NB4 (cell line): ENCODE measurements at regions not wholly inside any gene's neighbourhood (a gene's known extent, or its start where the extent isn't known, plus 50 kb on each side); places are given as distances from the start of the nearest gene placed in this dataset.

Source experiments
- DNase-seq: peaks from one replicate; pipeline ENCODE4 v3.0.0; 2010; ENCODE audit warnings: low read depth
- H3K4me3 ChIP-seq: one replicate; pipeline ENCODE4 v1.5.1; 2011; ENCODE audit warnings: mild to moderate bottlenecking, low read depth, low read length, moderate library complexity
- CTCF ChIP-seq: IDR thresholded peaks from one replicate; pipeline ENCODE4 v1.5.1; 2012; ENCODE audit warnings: low read depth, low read length
- MYC ChIP-seq: IDR thresholded peaks from 2 replicates; pipeline ENCODE4 v1.6.1; 2011; ENCODE audit warnings: low read depth, low read length
- POLR2A ChIP-seq: IDR thresholded peaks from 2 replicates; pipeline ENCODE4 v1.6.1; 2011; ENCODE audit warnings: mild to moderate bottlenecking; ENCODE audit not compliant: insufficient read length; ENCODE audit errors: extremely low read depth
- TF ChIP-seq, protein P1 (sequence below): IDR thresholded peaks from 2 replicates; pipeline ENCODE4 v1.6.1; 2011; ENCODE audit warnings: low read depth, low read length

GRCh38 chr2:161546635-161547034 lies 77.6 kb upstream of the SLC4A10 start:
- H3K4me3 ChIP-seq = no peak overlapping the region
- DNase-seq = no peak
- TF ChIP-seq CTCF = no peak
- TF ChIP-seq, protein P1, sequence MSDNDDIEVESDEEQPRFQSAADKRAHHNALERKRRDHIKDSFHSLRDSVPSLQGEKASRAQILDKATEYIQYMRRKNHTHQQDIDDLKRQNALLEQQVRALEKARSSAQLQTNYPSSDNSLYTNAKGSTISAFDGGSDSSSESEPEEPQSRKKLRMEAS = no peak
- TF ChIP-seq POLR2A = no peak
- no peak for TF ChIP-seq MYC

DNA sequence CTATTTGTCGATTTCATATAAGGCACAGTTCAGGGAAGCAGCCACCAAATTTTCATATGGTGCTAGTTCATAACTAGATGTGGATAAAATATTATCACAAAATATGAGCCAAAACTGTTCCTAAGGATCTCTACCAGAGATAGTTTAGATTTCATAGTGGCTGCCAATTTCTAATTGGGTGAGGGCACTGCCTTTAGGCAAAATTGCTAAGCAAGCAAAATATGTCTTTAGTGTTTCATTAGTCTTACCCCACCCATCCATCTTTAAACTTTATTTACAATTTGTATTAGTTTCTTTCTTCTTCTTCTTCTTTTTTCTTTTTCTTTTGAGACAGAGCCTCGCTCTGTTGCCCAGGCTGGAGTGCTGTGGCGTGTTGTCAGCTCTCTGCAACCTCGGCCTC lies 77.1 kb upstream of the SLC4A10 start:
- no peak for DNase-seq
- TF ChIP-seq CTCF (no peak), MYC (no peak), POLR2A (no peak)
- TF ChIP-seq, protein P1 = no peak

GRCh38 chr2:161552015-161552414 lies 72.2 kb upstream of the SLC4A10 start:
- no peak for DNase-seq

More for the DNA sequence above, 77.1 kb upstream of the SLC4A10 start:
- no peak overlapping the region for H3K4me3 ChIP-seq

GRCh38 chr2:161555826-161556225 lies 68.4 kb upstream of the SLC4A10 start:
- TF ChIP-seq POLR2A = no peak
- no peak for TF ChIP-seq MYC
- no peak for TF ChIP-seq CTCF
- TF ChIP-seq, protein P1 = no peak
- no peak for DNase-seq
- no peak overlapping the region for H3K4me3 ChIP-seq

More at GRCh38 chr2:161552015-161552414, 72.2 kb upstream of the SLC4A10 start:
- TF ChIP-seq MYC (no peak), POLR2A (no peak), CTCF (no peak)
- TF ChIP-seq, protein P1 = no peak
- H3K4me3 ChIP-seq = no peak overlapping the region

- DNase-seq = no peak
- TF ChIP-seq, protein P1 = no peak
- TF ChIP-seq MYC = no peak
- TF ChIP-seq CTCF = no peak
- no peak for TF ChIP-seq POLR2A
- H3K4me3 ChIP-seq = no peak overlapping the region
Measured at GRCh38 chr2:161556440-161556839, 67.8 kb upstream of the SLC4A10 start.

- TF ChIP-seq CTCF (no peak), POLR2A (no peak), MYC (no peak)
- TF ChIP-seq, protein P1 = no peak
- DNase-seq = no peak
- no peak overlapping the region for H3K4me3 ChIP-seq
Measured at GRCh38 chr2:161557538-161557937, 66.7 kb upstream of the SLC4A10 start.
